ENCODE measurements at regions not wholly inside any gene's neighbourhood (a gene's known extent, or its start where the extent isn't known, plus 50 kb on each side); places are given as distances from the start of the nearest gene placed in this dataset.
"Not testable (repeated sequence)": the region's sequence is repeated elsewhere in the genome, so short reads cannot be mapped to it uniquely, and the experiment has no call there.

- no peak for DNase-seq (ENCODE audit: low read depth in 4 of 4, low spot score in 1 of 4)
These were observed 150.4 kb downstream of the BTBD3 start for GRCh38 chr20:12068121-12068520.

DNA sequence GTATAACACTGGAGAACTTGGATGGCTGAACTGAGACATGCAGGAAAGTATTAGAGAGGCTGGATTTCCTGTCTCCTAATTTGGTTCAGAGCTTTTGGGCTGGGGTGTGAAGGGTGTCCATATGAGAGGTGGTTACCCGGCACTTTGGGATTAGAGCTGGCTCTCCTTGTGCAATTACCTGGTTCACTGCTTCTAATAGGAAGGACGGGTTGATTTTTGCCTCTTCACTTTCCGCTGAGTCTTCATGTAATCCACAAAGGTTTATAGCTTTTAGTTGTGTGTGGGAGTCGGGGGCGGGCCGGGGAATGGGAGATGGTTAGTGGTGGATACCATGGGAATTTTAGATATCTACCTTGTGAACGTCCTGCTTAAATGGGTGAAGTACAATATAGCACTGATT, 151.5 kb downstream of the BTBD3 start:
- no peak for DNase-seq (ENCODE audit: low read depth in 4 of 4, low spot score in 1 of 4)

- DNase-seq (ENCODE audit: low read depth in 4 of 4, low spot score in 1 of 4), result no peak
These were observed 154.7 kb downstream of the BTBD3 start for GRCh38 chr20:12072221-12072953.

GRCh38 chr20:12072954-12073264, 155.2 kb downstream of the BTBD3 start:
- no peak for DNase-seq (ENCODE audit: low read depth in 4 of 4, low spot score in 1 of 4)

GRCh38 chr20:12074111-12074655, 156.5 kb downstream of the BTBD3 start:
- no peak for DNase-seq (ENCODE audit: low read depth in 4 of 4, low spot score in 1 of 4)

DNA sequence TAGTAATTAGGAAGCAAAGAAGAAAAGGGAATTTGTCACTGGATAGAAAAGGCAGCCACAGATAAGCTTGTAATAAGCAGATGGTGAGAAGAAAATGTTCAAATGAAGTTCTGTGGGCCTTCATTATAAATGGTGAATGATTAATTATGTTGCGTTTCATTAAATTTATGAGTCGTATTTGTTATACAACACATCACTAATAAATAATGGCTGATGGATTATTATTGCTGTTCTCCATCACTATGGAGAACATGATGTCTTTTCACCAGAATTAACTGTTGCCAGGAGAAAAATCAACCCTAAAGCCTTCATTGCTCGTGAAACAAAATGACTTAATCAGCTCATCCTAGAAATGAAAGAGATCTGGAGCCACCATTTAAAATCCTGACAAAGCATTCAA, 158.5 kb downstream of the BTBD3 start:
- DNase-seq (ENCODE audit: low read depth in 4 of 4, low spot score in 1 of 4), result no peak

DNA sequence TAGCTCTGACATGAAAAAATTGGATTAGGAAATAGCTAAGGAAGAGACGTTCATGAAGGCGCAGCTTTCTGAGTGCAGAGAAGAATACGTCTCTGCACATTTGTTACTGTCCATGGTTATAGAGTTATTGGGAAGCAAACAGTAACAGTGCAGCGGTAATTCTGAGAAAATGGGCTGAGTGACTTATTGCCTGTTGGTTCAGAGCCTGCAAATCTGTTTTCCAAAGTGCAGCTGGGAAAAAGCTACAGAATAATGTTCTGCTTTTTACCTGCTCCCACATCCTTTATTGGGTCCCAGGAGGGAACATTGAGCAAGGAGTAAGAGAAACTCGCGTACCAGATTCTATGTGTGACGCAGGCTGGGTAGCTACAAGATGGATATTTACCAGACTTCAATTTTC, 160.2 kb downstream of the BTBD3 start:
- no peak for DNase-seq (ENCODE audit: low read depth in 4 of 4, low spot score in 1 of 4)

GRCh38 chr20:12079490-12079889, 161.8 kb downstream of the BTBD3 start:
- no peak for DNase-seq (ENCODE audit: low read depth in 4 of 4, low spot score in 1 of 4)

DNA sequence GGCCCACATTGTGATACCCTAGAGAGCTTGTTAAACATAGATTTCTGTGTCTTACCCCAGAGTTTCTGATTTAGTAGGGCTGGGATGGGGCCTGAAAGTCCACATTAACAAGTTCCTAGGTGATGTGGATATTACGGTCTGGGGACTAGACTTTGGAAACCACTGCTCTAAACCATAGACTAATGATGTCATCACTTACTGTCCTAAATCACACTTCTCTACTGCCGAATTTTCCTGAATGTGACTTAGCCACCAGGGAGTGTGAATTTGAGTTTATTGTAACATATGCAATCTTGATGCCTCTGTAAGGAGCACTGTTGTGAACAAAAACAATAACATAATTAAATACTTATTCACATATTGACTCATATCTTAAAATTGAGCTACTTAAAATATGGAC, 165.6 kb downstream of the BTBD3 start:
- no peak for DNase-seq (ENCODE audit: low read depth in 4 of 4, low spot score in 1 of 4)

DNA sequence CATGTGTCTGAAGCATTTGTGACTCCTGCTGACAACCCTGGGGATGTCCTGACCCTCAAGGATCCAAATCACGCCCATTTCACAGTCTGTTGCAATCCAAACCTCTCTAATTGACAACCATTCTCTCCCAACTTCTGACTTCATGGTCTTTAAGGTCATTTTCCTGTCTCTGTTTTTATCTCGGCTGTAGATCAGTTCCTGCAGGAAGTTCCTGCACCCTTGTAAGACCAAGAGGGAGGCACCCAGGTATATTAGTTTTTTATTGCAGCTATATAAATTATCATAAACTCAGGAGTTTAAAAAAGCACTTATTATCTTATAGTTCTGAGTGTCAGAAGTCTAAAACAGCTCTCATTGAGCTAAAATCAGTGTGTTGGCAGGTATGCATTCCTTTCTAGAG, 166.8 kb downstream of the BTBD3 start:
- no peak for DNase-seq (ENCODE audit: low read depth in 4 of 4, low spot score in 1 of 4)

- DNase-seq (ENCODE audit: low read depth in 4 of 4, low spot score in 1 of 4), result no peak
These were observed 168.7 kb downstream of the BTBD3 start for GRCh38 chr20:12086359-12086758.

- DNase-seq (ENCODE audit: low read depth in 4 of 4, low spot score in 1 of 4), result no peak
These were observed 173.2 kb downstream of the BTBD3 start for GRCh38 chr20:12090920-12091319.

DNA sequence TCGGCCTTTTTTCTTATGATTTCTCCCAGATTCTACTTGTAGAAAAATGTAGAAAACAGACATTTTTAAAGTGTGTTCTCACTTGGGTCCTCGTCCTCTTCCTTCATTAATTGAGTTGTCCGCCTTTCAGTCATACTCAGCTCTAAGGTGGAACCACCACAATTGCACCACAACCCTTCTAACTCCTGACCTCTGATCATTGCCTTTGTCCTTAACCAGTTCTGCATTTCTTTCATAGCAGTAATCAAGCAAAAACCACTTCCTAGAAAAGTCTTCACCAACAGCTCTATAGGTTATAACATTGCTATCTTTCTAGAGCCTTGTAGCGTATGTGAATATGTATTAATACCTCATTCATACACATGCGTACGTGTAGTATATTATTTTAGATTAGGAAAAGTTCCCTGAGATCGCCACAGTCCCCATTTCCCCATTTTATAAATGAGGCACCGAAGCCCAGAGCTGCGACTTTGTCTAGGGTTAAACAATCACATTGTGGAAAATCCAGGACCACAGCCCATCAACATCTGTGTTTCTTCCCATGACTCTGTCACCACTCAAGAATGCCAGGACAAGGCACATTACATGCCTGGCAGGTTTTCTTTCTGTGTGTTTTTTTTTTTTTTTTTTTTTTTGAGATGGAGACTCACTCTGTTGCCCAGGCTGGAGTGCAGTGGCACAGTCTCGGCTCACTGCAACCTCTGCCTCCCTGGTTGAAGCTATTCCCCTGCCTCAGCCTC, 175.5 kb downstream of the BTBD3 start:
- no peak for DNase-seq (ENCODE audit: low read depth in 4 of 4, low spot score in 1 of 4)

DNA sequence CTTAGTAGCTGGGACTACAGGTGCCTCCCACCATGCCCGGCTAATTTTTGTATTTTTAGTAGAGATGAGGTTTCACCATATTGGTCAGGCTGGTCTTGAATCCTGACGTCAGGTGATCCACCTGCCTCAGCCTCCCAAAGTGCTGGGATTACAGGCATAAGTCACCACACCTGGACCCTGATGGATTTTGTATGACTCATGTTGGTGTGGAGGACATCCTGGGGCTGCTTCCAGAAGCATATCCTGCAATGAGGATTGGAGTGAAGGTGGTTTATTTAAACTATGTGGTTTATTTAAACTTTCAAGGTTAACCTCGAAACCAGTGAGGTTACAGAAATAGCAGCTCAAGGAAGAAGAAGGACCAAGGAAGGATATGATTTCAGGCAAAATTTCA, 176.1 kb downstream of the BTBD3 start:
- not testable (repeated sequence) for DNase-seq (ENCODE audit: low read depth in 4 of 4, low spot score in 1 of 4)

- no peak for DNase-seq (ENCODE audit: low read depth in 4 of 4, low spot score in 1 of 4)
These were observed 177.7 kb downstream of the BTBD3 start for GRCh38 chr20:12095180-12095920.

DNA sequence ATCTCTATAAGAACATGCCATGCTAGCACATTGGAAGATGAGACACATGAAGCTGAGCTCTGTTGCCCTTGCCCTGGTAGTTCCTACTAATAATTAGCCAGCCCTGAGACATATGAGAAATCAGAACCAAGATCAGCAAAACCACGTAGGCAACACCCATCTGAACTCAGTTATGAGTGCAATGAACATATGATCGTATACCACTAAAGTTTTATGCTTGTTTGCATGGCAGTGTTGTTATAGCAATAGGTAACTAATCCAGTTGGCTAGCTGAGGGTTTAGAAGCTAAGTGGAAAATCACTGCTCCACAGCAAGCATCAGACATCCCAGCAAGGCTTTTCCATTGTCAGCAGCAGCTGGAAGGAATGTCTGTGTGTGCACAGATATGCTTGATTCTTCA, 180.7 kb downstream of the BTBD3 start:
- no peak for DNase-seq (ENCODE audit: low read depth in 4 of 4, low spot score in 1 of 4)

- no peak for DNase-seq (ENCODE audit: low read depth in 4 of 4, low spot score in 1 of 4)
These were observed 191.2 kb downstream of the BTBD3 start for GRCh38 chr20:12108846-12109245.

DNA sequence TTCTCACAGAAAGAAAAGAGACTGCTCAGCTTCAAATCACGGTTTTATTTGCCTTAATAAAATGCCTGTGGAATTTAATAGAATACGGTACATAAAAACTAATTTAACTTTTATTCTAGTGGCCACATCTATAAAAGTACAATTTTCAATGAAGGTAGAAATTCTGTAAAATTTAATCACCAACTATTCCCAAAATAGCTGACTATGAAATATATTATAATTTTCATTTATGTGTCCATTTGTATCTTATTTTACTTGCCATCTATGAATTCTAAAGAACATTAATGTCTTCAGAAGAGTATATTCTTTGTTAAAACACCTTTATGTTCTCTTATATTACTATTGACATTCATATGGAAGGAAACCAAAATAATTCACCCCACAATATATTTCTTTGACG, 192.6 kb downstream of the BTBD3 start:
- no peak for DNase-seq (ENCODE audit: low read depth in 4 of 4, low spot score in 1 of 4)

GRCh38 chr20:12110711-12111110, 193.0 kb downstream of the BTBD3 start:
- no peak for DNase-seq (ENCODE audit: low read depth in 4 of 4, low spot score in 1 of 4)

GRCh38 chr20:12111431-12112088, 193.9 kb downstream of the BTBD3 start:
- DNase-seq (ENCODE audit: low read depth in 4 of 4, low spot score in 1 of 4), result no peak

GRCh38 chr20:12112089-12112474, 194.4 kb downstream of the BTBD3 start:
- DNase-seq (ENCODE audit: low read depth in 4 of 4, low spot score in 1 of 4), result no peak

GRCh38 chr20:12112665-12113064, 195.0 kb downstream of the BTBD3 start:
- DNase-seq (ENCODE audit: low read depth in 4 of 4, low spot score in 1 of 4), result no peak
